SW 1271 (cell line): ENCODE measurements at regions not wholly inside any gene's neighbourhood (a gene's known extent, or its start where the extent isn't known, plus 50 kb on each side); places are given as distances from the start of the nearest gene placed in this dataset.

Source experiments
- DNase-seq, 2 experiments: peaks; one replicate each; lab custom pipeline; 2025; lab: John Stamatoyannopoulos, UW

DNA sequence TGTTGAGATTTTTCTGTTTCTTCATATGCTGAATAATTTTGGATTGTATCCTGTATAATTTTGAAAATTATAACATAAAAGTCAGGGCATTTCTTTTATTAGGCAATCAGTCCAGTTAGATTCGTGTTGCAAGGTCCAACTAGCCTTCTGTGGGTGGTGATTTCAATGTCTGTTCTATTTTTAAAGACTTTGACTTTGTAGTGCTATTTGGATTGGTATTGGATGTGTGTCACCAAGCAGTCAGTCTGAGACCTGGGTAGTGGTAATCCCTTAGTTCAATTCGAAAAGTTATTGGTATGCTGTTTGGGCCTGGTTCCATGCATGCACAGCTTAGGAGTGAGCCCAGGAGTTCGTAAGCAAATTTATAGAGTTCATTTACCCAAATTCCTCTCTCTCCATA, 82.2 kb downstream of the EPDR1 start:
- no peak for DNase-seq

DNA sequence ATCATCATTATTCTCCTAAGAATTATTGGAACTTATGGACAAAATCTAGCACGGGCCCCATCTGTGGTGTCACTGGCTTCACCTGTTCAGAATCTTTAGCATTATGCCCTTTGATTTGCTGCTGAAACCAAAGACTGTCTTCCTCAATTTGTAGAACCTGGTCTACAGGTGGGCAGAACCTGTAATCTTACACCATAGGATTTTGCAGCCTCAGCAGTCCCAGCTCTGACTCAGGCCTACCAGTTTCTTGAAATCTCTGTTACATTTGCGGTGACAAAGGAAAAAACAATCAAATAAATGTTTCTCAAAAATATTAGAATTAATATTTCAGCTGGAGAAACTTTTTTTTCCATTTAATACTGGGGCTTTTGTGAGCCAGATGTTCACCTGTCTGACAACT, 86.1 kb downstream of the EPDR1 start:
- no peak for DNase-seq

DNA sequence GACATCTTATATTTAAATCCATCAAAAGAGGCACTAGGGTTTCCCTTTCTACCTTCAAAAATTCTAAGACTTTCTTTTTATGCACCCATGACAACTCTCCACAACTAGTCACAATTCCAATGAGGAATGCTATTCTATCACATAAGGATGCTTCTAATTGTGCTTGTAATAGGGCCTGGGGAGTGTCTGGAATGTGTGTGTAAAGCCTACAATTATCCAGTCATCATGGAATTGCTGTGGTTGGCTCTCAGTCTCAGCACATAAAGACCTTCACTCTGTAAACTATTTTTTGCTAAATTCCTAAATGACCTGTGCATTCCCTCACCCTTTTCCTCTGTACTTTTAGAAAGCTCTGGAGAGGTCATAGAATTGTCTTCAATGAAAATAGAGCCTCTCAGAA, 86.7 kb downstream of the EPDR1 start:
- DNase-seq: no peak

- DNase-seq: no peak
Measured at GRCh38 chr7:38013246-38013645, 92.8 kb downstream of the EPDR1 start.

DNA sequence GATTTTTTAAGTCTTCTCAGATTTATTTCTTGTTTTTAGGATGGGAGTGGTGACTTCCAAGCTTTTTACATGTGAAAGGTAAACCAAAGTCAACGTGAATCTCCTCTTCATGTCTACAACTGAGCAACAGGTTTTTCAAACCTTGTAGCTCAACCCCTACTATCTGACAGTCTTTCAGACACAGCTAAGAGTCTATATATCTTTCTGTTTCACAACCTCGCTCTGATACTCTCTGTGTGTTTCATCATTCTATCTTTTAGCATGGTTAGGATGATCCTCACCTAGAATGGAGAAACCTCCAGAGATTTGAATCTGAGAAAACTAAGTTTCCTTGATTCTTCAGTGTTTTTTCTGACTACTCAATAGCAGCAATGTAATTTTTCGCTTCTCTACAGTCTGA, 96.1 kb downstream of the EPDR1 start:
- no peak for DNase-seq

DNA sequence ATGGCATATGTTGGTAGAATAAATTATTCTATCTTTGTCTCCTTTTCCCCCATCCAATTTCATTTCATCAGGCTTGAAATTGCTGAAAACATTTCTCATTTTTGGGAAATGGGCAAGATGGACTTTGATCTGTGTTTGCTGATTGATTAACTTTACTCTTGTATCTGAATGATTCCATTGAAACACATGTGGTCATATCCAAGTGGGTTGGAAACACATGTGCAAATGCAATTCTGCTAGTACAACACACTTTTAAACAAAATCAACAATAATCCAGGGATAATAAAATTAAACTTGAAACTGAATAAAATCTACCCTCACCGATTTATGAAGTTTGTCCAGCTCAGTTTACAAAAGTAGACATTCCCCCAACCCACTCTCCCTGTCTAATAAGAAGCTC, 96.9 kb downstream of the EPDR1 start:
- DNase-seq: no peak

GRCh38 chr7:38020121-38020785, 99.8 kb downstream of the EPDR1 start:
- DNase-seq: no peak

DNA sequence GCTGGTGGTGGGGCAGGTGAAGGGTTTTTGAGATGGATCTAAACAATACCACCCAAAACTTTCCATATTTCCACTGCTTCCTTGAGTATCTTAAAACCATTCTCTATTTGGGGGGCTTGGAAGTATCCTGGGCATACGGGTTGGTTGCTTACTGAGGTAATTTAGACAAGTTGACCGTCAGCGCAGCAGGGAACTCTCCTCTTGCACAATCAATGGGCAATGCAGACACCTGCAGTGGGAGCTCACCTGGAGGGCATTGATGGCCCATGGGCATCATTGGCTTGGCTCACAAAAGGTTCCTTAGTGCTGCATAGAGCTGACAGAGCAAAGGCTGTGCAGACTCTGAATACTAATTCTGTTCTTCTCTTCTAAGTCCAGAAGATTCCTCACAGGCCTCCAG, 101.5 kb downstream of the EPDR1 start:
- no peak for DNase-seq

GRCh38 chr7:38025815-38026214, 105.4 kb downstream of the EPDR1 start:
- DNase-seq: no peak

- no peak for DNase-seq
Measured at GRCh38 chr7:38027884-38028455, 107.5 kb downstream of the EPDR1 start.

DNA sequence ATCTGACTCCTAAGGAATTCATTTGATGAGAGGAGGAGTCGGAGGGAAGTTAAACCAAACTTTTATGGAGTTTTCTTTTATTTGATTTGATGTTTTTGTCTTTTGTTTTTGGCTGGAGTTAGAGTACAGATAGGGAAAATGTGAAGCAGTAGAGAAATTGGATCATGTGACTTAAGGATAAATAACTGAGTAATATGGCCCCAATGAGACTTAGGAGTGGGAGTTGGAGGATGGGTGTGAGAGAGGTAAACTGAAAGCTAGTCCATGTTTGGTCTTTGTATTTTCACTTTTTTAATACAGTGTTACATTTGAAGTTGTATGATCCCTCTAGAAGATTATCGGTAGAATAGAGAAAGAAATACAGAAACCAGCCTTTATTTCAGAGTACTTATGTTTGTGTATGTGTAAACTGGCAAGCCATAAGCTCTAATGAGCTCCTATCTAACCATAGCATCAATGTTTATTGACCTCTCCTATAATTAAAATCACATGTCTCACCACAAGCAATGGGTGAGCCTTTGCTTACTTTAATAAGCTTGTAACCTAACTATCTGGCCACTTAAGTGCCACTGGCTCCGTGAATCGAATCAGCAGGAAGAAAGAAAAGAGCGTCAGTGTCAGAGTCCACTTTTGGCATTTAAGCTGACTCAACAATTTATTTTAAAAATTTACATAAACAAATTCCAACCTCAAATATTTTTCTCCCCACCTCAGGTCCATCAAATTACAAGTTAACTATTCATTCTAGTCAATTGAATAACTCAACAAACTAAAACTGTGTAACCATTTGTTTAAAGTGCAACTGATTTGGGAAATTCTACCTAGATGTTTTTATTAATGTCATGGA, 113.8 kb downstream of the EPDR1 start:
- DNase-seq: no peak

DNA sequence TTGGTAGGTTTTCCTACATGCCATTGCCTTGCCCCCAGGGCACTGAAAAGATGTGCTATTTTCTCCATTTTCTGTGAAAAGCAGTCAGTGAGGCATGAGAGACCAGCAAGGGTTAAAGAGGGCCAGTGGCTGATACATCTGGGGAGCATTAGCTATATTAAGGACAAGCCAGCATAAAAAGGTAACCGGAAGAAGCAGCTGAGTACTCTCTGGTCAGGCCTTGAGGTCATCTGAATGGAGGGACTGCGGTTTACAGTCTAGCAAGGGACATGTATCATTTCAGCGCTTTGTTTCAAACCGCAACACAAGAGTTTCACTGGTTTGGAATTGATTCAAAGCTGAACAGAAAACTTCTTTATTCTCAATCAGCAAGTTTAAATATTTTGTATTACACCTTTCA, 120.4 kb downstream of the EPDR1 start:
- no peak for DNase-seq

DNA sequence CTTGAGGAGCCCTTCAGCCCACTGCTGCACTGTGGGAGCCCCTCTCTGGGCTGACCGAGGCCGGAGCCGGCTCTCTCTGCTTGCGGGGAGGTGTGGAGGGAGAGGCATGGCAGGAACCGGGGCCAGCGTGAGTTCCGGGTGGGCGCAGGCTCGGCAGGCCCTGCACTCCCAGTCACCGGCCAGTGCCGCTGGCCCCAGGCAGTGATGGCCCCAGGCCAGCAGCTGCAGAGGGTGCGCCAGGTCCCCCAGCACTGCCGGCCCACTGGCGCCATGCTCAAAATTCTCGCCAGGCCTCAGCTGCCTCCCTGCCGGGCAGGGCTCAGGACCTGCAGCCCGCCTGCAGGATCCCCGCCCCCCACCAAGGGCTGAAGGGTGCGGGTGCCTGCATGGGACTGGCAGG, 128.4 kb upstream of the STARD3NL start:
- DNase-seq: no peak

- no peak for DNase-seq
Measured at GRCh38 chr7:38051311-38051710, 126.7 kb upstream of the STARD3NL start.

DNA sequence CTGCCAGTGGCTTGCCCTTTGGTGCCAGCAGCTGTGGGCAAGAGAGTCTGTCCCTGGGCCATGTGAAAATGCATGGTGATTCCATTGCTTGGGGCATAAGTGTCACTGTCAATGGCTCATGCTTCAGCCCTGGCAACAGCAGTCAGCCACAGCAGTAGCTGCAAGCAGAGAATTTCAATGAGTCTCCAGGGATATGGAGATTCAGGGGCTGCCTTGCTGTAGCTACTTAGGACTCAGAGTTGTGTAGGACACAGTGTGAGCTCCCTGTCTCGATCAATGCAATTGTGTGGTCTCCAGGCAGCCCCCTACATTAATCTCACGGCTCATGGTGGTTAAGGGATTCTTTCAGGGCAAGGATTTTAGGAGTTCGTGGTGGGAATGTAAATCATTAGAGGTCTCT, 126.3 kb upstream of the STARD3NL start:
- no peak for DNase-seq

DNA sequence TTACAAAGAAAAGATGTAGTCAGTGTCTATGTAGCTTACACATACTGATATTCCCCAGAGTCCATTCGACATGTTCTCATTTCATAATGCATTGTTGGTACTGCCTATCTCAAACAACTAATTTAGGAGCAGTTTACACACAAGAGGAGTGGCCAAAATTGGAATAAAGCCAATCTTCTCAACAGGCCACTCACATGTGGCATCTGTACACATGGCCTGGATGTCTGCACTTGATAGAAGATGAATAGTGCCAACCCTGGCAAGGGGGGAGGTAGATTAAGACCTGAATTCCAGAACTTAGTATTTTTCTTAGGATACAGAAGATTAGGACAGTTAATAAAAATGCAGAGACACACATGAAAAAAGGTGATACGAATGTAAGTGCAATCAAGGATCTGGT, 125.3 kb upstream of the STARD3NL start:
- DNase-seq: no peak

DNA sequence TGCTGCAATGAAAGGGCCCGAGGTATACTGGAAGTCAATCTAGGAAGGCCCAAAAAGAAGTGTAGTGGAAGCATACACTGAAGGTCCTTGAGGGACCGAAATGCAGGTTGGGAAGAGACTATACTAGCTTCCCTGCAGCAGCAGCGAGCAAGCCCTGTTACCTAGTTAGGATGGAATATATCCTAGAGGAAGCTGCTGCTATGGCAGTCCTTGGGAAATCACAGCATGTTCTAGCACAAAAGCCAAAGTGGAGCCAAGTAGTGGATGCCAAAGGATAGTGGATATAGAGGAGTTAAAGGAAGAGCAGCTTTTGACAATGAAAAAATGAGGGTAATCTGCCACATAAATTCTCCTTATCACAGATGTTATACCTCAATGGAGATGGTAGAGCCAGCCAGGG, 123.8 kb upstream of the STARD3NL start:
- no peak for DNase-seq

DNA sequence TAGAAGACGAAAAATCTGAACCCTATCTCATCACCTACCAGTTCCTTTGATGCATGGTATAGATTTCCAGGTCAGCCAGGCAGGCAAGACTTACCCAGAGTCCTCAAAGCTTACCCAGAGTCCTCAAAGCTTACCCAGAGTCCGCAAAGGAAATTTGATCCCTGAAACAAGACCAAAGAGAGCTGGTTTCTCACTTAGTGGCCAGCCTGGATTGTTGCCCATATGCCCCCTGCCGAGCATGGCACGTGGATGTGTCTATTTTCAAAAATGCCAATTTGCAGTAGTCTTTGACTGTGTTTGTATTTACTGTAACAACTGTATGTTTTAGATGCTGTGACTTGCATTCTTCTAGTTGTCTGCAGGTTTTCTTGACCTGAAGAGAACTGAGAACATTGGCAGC, 120.2 kb upstream of the STARD3NL start:
- no peak for DNase-seq

GRCh38 chr7:38060116-38060515, 117.9 kb upstream of the STARD3NL start:
- no peak for DNase-seq

- no peak for DNase-seq
Measured at GRCh38 chr7:38060637-38061036, 117.4 kb upstream of the STARD3NL start.

DNA sequence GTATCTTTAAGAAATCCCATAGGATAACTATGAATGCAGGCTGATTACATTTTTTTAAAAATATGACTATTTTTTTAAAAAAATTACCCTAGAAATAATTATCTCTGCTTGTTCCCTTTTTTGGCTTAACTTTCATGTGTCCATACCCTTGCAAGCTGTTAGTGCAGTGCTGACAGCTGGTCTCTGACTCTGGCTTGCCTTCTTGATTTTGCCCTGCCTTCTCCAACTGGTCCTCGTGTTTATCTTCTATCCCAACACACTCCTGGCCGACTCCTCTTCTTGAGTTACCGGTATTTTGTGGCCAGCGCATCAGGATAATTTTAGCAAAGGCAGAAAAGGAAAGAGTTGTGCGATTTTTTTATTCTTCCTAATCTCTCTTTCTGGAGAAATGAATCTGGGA, 111.7 kb upstream of the STARD3NL start:
- no peak for DNase-seq

DNA sequence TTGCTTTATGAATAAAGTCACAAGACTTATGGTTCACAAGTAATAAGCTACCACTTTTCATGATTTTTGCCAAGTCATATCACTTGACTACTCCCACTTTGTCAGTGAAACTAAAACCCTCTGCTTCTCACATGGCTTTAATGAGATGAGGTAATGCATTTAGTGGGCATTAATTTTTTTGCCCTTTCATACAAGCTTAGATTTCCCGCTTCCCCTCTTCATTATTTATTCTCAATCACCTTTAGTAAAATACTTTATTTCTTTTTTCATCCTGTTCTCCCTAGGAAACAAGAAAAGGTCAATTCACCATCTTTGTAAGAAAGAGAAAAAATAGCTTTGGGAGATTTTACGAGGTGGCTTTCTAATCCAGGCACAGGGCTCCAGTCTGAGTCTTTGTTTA, 109.6 kb upstream of the STARD3NL start:
- DNase-seq: no peak

- no peak for DNase-seq
Measured at GRCh38 chr7:38069052-38069451, 109.0 kb upstream of the STARD3NL start.
